ENCODE measurements at regions not wholly inside any gene's neighbourhood (a gene's known extent, or its start where the extent isn't known, plus 50 kb on each side); places are given as distances from the start of the nearest gene placed in this dataset.
"Not testable (repeated sequence)": the region's sequence is repeated elsewhere in the genome, so short reads cannot be mapped to it uniquely, and the experiment has no call there.

GRCh38 chr2:64875368-64875767 lies 113.8 kb upstream of the SLC1A4 start:
- no peak for DNase-seq

- DNase-seq: peak; percentile 22 to 80 (median 54)
These were observed 113.0 kb upstream of the SLC1A4 start for GRCh38 chr2:64876137-64876647.

GRCh38 chr2:64879745-64880144 lies 109.5 kb upstream of the SLC1A4 start:
- DNase-seq: no peak

- DNase-seq: no peak
These were observed 108.8 kb upstream of the SLC1A4 start for GRCh38 chr2:64880193-64880951.

DNA sequence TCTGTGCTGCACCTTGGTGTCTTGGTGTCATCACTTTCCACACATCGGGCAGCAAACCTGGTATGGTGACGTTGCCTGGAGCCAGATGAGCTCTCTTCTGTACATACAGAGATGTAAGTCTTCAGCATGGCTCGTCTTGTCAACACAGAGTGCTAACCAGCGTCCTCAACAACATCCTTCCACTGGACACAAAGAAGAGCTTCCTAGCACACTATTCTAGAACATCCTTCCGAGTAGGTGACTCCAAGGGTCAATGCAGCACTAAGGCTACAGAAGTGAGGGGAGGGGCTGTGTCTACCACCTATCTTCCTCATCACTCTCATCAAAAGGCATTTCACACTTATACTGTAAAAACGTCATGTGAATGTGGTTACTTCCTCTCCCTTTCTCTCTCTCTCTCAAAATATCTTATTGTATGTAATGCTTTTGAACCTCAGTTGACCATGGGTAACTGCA lies 108.1 kb upstream of the SLC1A4 start:
- no peak for DNase-seq

GRCh38 chr2:64887565-64887964 lies 101.6 kb upstream of the SLC1A4 start:
- DNase-seq: no peak

- DNase-seq: no peak
These were observed 100.4 kb upstream of the SLC1A4 start for GRCh38 chr2:64888591-64889309.

GRCh38 chr2:64889803-64890202 lies 99.4 kb upstream of the SLC1A4 start:
- DNase-seq: no peak

GRCh38 chr2:64896572-64896971 lies 92.6 kb upstream of the SLC1A4 start:
- not testable (repeated sequence) for DNase-seq

DNA sequence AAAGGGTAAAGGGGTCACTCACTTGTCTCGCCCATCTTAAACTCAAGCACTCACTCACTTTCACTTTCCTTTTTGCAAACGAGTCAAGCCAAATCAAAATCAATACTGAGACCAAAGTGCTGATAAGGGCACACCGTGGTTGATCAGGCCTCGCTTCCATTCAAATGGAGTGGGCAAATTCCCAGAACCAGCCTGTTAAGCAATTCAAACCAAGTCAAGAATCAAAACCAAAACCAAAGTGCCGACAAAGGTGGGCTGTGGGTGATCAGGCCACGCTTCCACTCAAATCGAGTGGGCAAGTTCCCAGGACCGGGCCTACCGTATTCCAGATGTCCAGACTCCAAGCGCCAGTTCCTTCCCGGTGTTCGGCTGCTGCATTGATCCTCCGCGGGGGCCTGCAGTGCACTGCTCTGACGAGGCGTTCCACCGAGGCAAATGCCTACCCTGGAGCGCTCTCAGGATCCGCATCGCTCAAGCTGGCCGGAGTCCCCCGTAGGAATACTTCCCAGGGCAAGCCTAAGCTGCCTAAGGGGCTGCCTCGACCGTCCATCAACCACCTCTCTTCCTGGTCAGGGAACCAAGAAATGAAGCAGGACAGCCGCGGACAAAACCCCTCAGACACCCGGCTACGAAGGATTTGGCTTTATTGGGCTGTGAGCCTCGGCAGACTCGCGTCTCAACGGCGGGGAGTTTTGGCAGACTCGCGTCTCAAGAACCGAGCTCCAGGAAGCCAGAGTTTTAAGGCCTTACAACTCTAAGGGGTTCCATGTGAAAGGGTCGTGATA lies 89.9 kb upstream of the SLC1A4 start:
- DNase-seq: no peak

DNA sequence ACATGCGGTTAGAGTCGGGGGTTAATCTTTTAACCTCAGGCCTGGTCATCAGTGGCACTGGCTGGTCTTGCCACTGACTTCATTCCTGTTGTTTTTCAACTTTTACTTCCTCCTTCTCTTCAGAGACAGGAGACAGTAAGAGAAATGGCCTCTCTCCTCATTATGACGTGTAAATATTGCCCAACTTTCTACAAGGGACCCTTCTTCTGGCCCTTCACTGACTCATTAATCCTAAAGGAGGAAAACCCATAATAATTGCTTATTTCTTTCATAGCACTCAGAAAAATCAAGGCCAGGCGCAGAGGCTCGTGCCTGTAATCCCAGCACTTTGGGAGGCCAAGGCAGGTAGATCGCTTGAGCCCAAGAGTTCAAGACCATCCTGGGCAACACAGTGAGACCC lies 89.3 kb upstream of the SLC1A4 start:
- DNase-seq: not testable (repeated sequence)

GRCh38 chr2:64904413-64905329 lies 84.5 kb upstream of the SLC1A4 start:
- no peak for DNase-seq

DNA sequence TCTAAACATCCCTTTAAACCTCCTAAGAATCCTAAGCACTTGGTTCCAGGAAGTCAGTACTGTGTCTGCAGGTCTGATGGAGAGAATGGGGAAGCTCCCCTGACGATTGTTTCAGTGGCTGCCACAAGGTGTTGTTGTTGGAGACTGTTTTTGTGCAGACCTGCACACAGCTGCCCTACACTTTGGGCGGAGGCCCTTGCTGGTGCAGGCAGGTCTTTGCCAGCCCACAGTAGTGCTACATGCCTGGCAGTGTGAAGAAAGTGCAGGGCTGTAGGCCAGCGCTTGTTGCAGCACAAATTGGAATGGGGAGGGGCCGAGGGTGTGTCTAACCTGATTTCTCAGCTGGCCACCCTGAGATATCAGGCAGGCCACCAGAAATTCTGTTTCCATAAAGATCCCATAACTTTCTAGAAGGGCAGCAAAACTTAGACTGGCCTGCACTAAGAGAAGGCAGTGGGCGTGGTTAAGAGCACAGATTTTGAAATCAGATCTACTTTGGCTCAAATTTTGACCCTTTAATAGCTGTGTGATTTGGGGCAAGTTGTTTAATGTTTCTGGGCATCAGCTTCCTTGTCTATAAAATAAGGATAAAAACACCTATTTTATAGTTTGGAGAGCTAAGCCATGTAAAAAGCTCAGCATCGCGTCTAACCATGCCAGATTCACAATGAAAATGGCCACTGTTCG lies 83.7 kb upstream of the SLC1A4 start:
- DNase-seq: no peak

DNA sequence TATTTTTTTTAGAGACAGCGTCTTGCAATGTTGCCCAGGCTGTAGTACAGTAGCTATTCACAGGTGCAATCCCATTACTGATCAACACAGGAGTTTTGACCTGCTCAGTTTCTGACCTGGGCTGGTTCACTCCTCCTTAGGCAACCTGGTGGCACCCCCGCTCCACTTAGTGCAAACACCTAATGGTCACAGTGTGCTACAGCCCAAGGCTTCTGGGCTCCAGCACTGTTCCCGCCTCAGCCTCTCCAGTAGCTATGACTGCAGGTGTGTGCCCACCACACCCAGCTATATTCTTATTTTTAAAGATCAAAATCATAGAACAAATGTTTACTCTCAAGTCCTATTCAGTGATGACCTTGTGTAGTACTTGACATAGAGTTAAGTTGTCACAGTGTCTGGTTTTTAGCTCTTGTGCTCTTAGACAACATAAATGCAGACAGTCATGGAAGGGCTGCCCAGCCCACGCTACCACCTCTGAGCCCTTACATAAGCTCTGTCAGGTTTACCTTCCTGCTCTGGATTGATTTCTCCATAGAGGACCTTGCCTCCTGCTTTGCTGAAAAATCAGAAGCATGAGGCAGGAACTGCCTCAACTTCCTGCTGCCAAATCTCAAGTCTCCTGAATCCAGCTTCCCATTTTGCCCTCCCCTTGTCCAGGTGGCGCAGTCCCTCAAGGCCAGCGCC lies 82.2 kb upstream of the SLC1A4 start:
- DNase-seq: no peak

DNA sequence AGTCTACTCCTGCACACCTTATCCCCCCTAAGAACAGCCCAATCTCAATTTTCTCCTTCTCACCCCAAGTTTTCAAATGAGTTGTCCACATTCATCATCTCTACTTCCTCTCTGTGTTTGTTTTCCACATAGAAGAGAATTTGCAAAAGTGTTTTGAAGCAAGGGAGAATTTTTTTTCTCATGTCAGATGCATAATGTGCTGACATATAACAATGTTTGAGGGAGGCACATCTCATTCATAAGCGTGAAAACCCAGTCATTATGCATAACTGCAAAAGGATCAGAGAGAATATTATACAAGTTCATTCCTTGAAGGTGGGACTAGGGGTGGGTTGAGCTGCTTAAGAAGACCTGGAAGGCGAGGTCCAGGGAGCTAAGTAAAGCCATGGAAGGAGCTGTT lies 80.8 kb upstream of the SLC1A4 start:
- no peak for DNase-seq

- no peak for DNase-seq
These were observed 78.7 kb upstream of the SLC1A4 start for GRCh38 chr2:64910523-64910922.

DNA sequence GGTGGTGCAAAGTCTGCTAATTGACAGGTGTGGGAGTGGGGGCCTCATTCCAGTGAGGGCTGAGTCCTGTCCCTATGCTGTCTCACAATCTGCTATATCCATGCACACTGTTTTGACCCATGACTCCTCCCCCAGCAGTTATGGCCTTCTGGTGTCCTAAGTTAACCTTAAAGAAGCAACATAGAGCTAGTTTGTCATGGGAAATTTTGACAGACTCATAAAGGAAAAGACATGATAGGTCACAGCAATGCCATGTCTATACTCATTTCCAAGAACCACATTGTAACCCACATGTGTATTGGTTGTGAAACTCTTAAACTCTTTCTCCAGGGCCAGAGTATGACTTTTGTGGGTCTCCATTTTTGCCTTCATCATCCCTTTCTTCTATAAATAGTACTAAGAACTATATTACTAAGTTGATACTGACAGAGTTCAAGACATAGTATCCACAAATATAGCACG lies 78.2 kb upstream of the SLC1A4 start:
- no peak for DNase-seq

DNA sequence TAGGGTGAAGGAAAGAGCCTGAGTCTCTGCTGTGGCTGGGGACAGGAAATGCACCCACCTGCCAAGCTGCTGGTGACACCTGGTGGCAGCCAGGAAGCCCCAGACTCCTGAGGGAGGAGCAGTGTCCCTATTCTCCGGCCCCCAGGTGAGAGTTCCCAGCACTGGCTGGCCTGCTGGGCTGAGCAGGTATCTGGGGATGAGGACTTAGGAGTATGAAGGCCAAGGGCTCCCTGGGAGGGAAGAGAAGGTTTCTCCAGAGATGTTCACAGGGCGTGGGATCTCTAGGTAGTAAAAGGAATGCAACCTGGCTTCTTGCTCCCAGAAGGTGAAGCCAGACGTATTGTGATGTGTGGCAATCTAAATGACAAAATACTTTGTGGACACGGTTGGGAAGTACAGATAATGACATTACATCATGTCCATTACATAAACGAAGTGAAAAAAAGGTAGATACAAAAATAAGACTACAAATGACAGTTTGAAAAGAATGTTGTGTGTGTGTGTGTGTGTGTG lies 75.8 kb upstream of the SLC1A4 start:
- DNase-seq: no peak

- no peak for DNase-seq
These were observed 75.0 kb upstream of the SLC1A4 start for GRCh38 chr2:64914247-64914646.

All from muscle of back (tissue), 3 donors.